RWPE2 (cell line): ENCODE measurements at regions not wholly inside any gene's neighbourhood (a gene's known extent, or its start where the extent isn't known, plus 50 kb on each side); places are given as distances from the start of the nearest gene placed in this dataset.

Experiments
- ATAC-seq: fragments of 200-7000 bp; cut with Tn5 transposase; 3 replicates; pipeline ENCODE4 v1.9.1; 2021; ENCODE audit warnings: low read depth
- DNase-seq: peaks from one replicate; pipeline ENCODE4 v3.0.0-alpha.2; 2020; ENCODE audit warnings: low spot score
- H3K27ac ChIP-seq: fragments of 450-650 bp; 2 replicates; pipeline ENCODE4 v1.5.1; 2017; ENCODE audit warnings: mild to moderate bottlenecking; ENCODE audit not compliant: poor library complexity, severe bottlenecking
- H3K27me3 ChIP-seq: fragments of 250-450 bp; sonication (Bioruptor Pico); 2 replicates; pipeline ENCODE4 v1.5.1; 2021; ENCODE audit warnings: mild to moderate bottlenecking, moderate library complexity; ENCODE audit not compliant: insufficient read depth, poor library complexity, severe bottlenecking
- H3K36me3 ChIP-seq: fragments of 250-450 bp; sonication (Bioruptor Pico); 2 replicates; pipeline ENCODE4 v1.5.1; 2020; ENCODE audit warnings: low read depth, mild to moderate bottlenecking, moderate library complexity
- H3K4me1 ChIP-seq: fragments of 250-450 bp; sonication (Bioruptor Pico); 2 replicates; pipeline ENCODE4 v1.5.1; 2021; ENCODE audit warnings: mild to moderate bottlenecking, moderate library complexity; ENCODE audit not compliant: insufficient read depth, poor library complexity, severe bottlenecking
- H3K4me3 ChIP-seq: fragments of 250-450 bp; sonication (Bioruptor Pico); 2 replicates; pipeline ENCODE4 v1.5.1; 2021; ENCODE audit warnings: mild to moderate bottlenecking, moderate library complexity; ENCODE audit not compliant: severe bottlenecking
- H3K9me3 ChIP-seq: fragments of 250-450 bp; sonication (Bioruptor Pico); 2 replicates; pipeline ENCODE4 v1.5.1; 2021; ENCODE audit warnings: mild to moderate bottlenecking, moderate library complexity; ENCODE audit not compliant: severe bottlenecking
- CTCF ChIP-seq: fragments of 450-650 bp; IDR thresholded peaks from one replicate; pipeline ENCODE4 v1.5.1; 2017; ENCODE audit warnings: mild to moderate bottlenecking, moderate library complexity; ENCODE audit not compliant: poor library complexity, severe bottlenecking

DNA sequence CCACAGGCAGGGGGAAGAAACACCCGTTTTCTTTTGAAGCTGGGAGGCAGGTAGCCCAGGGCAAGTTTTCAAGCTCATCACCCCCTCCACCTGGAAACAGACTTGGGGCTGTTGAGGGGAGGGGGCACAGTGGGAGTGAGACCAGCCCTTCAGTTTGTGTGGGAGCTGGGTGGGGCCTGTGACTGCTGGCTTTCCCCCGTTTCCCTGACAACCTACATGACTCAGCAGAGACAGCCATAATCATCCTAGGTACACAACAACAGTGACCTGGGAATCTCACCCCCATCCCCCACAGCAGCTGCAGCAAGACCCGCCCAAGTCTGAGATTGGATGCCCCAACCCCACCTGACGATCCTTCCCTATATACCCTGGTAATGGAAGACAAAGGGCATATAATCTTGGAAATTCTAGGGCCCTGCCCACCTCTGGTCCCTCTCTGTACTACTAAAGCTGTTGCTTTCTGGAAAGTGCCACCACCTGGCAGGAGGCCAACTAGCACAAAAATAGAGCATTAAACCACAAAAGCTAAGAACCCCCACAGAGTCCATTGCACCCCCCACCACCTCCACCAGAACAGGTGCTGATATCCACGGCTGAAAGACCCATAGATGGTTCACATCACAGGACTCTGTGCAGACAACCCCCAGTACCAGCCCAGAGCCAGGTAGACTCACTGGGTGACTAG lies 422.2 kb upstream of the SGO1 start:
- no peak overlapping the region for H3K27ac ChIP-seq
- H3K27me3 ChIP-seq, result no peaks in the 10 kb centered on the region
- no peak overlapping the region for H3K4me3 ChIP-seq
- TF ChIP-seq CTCF, result no peak
- no peaks in the 10 kb centered on the region for H3K4me1 ChIP-seq
- H3K9me3 ChIP-seq, result no peaks in the 10 kb centered on the region
- ATAC-seq (no peak), DNase-seq (no peak)
- no peaks in the 10 kb centered on the region for H3K36me3 ChIP-seq

DNA sequence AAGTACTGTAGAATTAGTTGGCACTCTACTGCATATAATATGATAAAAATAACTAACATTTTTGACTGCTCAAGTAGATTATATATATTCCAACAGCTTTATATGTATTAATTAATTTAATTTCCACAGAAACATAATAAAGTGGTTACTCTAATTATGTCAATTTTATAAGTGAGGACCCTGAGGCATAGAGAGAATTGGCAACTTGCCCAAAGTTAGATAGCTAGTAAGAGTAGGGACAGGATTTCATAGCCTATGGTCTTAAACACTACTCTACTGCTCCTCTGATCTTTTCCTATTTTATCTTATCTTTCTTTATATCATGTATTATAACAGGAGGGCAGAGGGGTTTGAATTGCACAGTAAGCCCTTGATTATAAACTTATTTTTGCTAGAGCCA lies 418.7 kb upstream of the SGO1 start:
- H3K27ac ChIP-seq, result no peak overlapping the region
- no peak overlapping the region for H3K4me3 ChIP-seq
- no peaks in the 10 kb centered on the region for H3K4me1 ChIP-seq
- DNase-seq, result no peak
- no peaks in the 10 kb centered on the region for H3K36me3 ChIP-seq
- ATAC-seq, result no peak
- H3K27me3 ChIP-seq, result no peaks in the 10 kb centered on the region
- TF ChIP-seq CTCF, result no peak
- peaks cover 2% of the 10 kb centered on the region for H3K9me3 ChIP-seq

- TF ChIP-seq CTCF, result no peak
- no peak overlapping the region for H3K4me3 ChIP-seq
- no peaks in the 10 kb centered on the region for H3K36me3 ChIP-seq
- H3K4me1 ChIP-seq, result no peaks in the 10 kb centered on the region
- H3K27ac ChIP-seq, result no peak overlapping the region
- no peaks in the 10 kb centered on the region for H3K9me3 ChIP-seq
- ATAC-seq (no peak), DNase-seq (no peak)
- no peaks in the 10 kb centered on the region for H3K27me3 ChIP-seq
Measured at GRCh38 chr3:20589275-20589674, 403.3 kb upstream of the SGO1 start.

- no peaks in the 10 kb centered on the region for H3K36me3 ChIP-seq
- H3K4me3 ChIP-seq, result no peak overlapping the region
- no peaks in the 10 kb centered on the region for H3K4me1 ChIP-seq
- no peak for TF ChIP-seq CTCF
- DNase-seq (no peak), ATAC-seq (no peak)
- no peaks in the 10 kb centered on the region for H3K27me3 ChIP-seq
- H3K9me3 ChIP-seq, result no peaks in the 10 kb centered on the region
- H3K27ac ChIP-seq, result no peak overlapping the region
Measured at GRCh38 chr3:20588781-20589180, 402.8 kb upstream of the SGO1 start.

DNA sequence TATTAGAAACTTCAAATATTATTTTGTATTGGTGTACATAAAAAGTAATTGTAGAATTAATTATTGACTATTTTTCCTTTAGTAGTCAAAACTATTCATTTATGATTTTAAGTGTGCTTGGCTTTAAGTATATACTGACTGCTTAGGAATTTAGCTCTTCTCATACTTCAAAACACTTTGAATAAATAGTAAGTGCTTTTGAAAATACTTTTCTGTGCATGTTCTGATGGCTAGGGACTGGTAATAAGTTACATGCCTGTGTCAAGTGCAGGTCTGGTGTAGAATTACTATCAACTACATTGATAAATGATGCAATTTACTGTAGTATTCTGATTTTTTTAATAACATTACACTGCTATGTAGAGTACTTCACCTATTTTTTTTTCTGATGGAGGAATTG lies 397.6 kb upstream of the SGO1 start:
- TF ChIP-seq CTCF, result no peak
- no peak for ATAC-seq
- H3K27ac ChIP-seq, result no peak overlapping the region
- no peaks in the 10 kb centered on the region for H3K27me3 ChIP-seq
- H3K9me3 ChIP-seq, result no peaks in the 10 kb centered on the region
- no peaks in the 10 kb centered on the region for H3K4me1 ChIP-seq
- no peaks in the 10 kb centered on the region for H3K36me3 ChIP-seq
- no peak overlapping the region for H3K4me3 ChIP-seq
- no peak for DNase-seq
